DMS153 (cell line): ENCODE measurements at regions not wholly inside any gene's neighbourhood (a gene's known extent, or its start where the extent isn't known, plus 50 kb on each side); places are given as distances from the start of the nearest gene placed in this dataset.
"Not testable (repeated sequence)": the region's sequence is repeated elsewhere in the genome, so short reads cannot be mapped to it uniquely, and the experiment has no call there.

ENCODE experiments used
- DNase-seq: peaks from one replicate; lab custom pipeline; 2025; lab: John Stamatoyannopoulos, UW

DNA sequence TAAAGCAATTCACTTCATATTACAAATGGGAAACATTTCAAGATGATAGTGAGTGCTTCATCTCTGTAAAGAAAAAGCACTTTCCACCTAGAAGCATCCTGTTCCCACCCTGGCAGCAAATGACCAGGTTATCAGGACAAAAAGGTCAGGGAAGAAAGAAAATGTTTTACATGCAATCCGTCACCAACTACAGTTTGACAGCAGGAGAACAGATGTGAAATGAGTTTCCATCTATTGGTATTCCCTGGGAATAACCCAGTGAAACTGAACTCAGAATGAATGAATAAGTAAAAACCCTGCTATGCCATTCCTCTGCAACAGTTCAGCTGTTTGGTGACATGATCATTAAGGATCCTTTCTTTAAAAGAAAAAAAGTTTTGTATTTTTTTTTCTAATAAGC, 67.6 kb downstream of the HTR1A start:
- no peak for DNase-seq

DNA sequence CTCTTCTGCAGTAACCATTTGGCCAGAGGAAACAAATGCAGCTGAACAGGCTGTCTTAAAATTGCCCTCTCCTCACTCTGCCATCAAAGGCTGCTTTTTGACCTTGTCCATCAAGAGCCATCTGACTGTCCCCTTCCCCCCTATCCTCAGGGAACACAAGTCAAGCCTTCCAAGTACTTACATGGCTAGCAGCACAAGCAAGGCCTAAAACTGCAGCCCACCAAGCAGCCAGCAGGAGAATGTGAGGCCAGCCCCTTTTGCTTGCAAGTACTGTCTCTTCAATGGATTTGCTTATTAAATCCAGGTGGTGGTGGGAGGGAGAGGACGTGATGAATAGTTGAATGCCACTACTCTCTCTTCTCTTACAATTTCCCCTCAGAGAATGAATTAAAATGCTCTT, 83.5 kb downstream of the HTR1A start:
- DNase-seq: no peak

- DNase-seq: no peak
Observed at GRCh38 chr5:63877961-63878360, 84.3 kb downstream of the HTR1A start.

DNA sequence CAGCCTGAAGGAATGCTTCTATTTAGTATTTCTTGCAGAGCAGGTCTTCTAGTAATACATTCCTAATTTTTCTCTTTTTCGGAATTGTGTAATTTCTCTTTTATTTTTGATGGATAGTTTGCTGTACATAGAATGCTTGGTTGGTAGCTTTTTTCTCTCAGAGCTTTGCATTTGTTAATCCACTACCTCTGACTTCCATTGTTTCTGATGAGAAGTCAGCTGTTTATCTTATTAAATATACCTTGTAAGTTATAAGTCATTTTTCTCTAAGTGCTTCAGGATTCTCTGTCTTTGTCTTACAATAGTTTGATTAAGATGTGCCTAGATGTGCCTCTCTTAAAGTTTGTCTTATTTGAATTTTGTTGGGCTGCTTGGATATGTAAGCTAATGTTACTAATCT, 101.9 kb downstream of the HTR1A start:
- peak; percentile 0 for DNase-seq

GRCh38 chr5:63854076-63854475, 108.2 kb downstream of the HTR1A start:
- DNase-seq: no peak

GRCh38 chr5:63843190-63843589, 119.1 kb downstream of the HTR1A start:
- DNase-seq: no peak

DNA sequence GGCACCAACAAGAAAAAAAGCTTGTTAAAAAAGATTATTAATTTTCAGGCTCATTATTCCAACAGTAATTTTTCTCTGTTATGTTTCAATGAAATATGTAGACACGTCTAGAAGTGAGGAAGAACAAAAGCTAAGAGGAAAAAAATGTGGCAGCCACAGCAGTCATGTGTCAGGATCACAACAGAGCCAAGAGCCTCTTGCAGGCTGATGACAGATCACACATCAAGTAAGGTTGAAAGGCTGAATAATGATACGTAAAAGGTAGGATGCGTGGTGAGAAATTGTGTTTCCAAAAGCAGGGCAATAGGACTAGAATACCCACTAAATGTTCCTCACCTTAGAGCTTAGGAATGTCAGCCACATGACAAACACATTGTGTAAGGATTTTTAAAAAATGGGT, 124.8 kb downstream of the HTR1A start:
- DNase-seq: no peak

DNA sequence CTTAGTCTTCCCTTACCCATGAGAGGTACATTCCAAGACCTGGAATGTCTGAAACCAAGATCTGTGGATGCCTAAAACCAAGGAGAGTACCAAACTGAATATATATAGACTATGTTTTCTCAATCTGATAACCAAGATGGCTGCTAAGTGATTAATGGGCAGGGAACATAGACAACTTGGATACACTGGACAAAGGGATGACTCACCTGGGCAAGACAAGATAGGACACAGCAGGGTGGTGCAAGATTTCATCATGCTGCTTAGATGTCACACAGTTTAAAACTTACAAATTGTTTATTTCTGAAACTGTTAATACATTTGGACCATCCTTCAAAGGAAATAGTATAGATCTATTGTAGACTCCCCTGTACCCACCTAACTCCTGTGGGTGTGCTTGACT, 130.9 kb downstream of the HTR1A start:
- DNase-seq: no peak

DNA sequence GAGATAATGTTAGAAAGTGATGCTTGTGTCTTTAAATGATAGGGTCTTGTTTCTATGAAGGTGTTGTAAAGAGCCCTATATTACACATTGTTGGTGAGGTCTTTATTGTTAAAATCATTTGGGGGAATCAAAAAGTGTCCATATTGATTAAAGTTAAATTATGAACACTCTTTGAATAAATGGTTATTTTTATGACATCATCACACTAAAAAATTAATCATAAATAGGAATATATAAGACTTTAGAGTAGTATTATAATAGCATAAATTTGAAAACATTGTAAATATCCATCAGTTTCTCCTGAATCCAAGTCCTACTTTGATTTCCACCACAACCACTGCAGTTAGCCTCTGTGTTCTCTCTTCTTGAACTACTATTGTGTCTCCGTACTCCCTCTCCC, 136.3 kb downstream of the HTR1A start:
- no peak for DNase-seq

GRCh38 chr5:63823583-63823982, 138.7 kb downstream of the HTR1A start:
- no peak for DNase-seq

GRCh38 chr5:63822614-63823013, 139.6 kb downstream of the HTR1A start:
- no peak for DNase-seq

DNA sequence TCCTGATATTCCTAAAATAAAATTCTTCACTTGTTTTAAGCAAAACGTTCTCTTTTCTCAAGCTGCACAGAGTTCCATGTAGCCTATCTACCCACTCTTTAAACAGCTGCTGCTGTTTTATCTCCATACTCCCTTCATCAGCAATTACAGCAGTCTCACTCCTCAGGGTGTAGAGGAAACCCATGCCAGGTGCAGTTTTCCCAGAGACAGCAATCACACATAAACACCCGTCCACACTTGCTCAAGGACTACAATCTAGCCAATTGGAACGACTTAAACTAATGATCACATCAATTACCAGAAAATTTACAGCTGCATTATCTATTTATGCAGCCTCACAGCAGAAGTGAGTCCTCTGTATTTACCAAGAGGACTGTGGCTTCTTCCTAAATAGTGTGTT, 141.7 kb downstream of the HTR1A start:
- peak; percentile 9 for DNase-seq

DNA sequence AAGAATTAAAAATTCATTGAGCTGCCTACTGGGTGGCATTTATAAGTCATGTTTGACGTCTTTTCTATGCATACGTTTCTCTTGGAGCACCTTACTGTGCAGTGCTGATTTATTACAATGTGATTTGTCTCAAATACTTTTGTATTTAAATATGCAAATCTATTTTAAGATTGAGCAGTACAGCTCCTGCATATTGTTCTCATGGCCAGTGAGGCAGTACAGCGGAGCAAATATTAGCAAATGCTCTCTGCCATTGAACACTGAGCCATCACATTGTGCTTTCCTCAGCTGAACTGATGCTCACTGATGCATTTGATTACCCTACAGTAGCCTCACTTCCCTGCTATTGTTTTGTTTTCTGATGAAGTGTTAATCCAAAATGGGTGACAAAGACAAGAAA, 149.6 kb downstream of the HTR1A start:
- DNase-seq: no peak

DNA sequence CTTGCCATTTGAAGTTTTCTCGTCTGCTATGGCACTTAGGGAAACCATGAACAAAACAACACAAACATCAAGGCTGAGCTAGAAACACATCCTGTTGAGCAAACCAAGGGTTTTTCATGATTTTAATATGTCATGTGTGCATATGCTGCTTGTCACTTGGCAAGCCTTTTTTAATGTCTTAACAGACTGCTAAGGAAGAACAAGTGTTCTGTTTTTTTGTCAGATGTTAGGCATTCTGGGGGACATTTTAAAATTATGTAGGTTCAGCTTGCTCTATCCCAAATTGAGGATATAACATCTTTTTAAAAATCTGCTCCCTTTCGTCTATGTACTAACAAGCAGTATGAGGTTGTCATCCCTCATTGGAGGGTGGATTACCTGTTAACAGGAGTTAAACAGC, 150.3 kb downstream of the HTR1A start:
- no peak for DNase-seq

DNA sequence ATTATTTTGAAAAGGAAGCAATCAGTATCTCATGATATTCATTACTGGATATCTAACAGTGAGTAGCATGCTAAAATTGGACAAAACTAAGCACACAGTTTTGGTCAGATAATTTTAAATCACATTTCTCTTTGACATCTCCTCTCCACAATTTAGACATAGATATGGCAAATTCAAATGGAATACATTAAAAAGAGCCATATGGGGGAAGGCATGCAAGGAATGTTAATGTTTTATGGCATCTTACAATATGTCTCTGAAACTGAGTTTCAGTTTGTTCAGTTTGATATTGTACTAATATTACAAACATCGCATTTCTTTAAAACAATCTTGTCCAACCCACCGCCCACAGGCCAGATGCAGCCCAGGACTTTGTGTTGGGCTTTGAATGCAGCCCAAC, 151.0 kb downstream of the HTR1A start:
- DNase-seq: no peak

- no peak for DNase-seq
Observed at GRCh38 chr5:63805151-63805550, 157.1 kb downstream of the HTR1A start.

DNA sequence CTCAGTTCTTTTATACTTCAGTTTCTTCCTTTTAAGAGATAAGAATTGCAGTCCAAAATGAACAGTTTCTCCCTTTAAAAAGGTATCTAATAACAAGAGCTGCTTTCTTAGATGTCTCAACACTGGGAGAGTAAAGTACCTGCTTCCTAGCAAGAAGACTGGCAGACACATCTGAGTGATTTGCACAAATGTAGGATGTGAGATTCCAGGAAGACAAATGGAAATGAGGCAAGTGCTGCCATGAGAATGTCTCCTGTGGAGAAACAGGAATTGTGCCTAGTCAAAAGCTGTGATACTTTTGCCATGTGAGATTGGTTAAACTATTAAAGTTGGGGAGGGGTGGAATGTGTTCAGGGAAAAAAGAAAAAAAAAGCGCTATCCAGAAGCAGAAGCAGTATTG, 159.1 kb downstream of the HTR1A start:
- no peak for DNase-seq

- no peak for DNase-seq
Observed at GRCh38 chr5:63794979-63795378, 167.3 kb downstream of the HTR1A start.

GRCh38 chr5:63794296-63794695, 167.9 kb downstream of the HTR1A start:
- no peak for DNase-seq

GRCh38 chr5:63774939-63775338, 187.3 kb downstream of the HTR1A start:
- DNase-seq: no peak

DNA sequence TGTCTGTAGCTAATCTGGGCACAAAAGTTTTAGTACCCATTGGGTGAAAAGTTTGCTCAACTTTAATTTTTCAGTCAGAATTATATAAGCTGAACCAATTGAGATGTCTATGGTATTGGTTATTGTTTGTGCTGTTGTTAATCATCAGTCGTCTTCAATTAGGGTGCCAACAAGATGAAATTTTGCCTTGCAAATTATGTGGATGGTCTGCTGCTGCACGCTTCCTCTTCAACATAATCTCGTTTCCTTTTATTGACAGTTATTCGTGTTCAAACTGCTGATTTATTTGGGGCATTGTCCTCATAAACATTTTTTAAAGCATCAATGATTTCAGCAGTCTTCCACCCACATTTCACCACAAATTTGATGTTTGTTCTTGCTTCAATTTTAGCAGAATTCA, 194.0 kb downstream of the HTR1A start:
- DNase-seq: no peak

DNA sequence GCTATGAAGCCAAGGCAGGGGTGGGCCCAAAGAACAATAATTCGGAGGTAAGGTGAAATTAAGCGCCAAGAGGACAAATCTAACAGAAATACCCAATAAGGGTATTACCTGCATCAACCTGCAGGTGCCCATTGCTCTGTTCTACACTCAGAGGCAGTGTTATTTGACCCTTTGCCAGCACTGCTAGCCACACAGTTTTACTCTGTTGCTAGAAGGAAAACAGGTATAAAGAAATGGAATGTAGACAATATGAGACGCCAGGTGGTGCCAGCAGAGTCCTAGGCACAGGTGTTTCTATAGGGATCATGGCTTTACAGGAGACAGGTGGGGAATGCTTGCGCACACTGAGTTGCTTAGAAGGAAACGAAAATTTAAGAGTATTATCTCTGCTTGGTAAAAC, 201.3 kb downstream of the HTR1A start:
- no peak for DNase-seq

- DNase-seq: no peak
Observed at GRCh38 chr5:63743096-63743798, 219.0 kb downstream of the HTR1A start.

DNA sequence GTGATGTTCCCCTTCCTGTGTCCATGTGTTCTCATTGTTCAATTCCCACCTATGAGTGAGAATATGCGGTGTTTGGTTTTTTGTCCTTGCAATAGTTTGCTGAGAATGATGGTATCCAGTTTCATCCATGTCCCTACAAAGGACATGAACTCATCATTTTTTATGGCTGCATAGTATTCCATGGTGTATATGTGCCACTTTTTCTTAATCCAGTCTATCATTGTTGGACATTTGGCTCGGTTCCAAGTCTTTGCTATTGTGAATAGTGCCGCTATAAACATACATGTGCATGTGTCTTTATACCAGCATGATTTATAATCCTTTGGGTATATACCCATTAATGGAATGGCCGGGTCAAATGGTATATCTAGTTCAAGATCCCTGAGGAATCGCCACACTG, 229.4 kb downstream of the HTR1A start:
- not testable (repeated sequence) for DNase-seq

- DNase-seq: no peak
Observed at GRCh38 chr5:63727583-63727982, 234.7 kb downstream of the HTR1A start.
